ENCODE measurements at regions not wholly inside any gene's neighbourhood (a gene's known extent, or its start where the extent isn't known, plus 50 kb on each side); places are given as distances from the start of the nearest gene placed in this dataset.

- no peak for DNase-seq
- no CpG with 5 or more reads among the region's 2 CpGs for WGBS (ENCODE audit: extremely low coverage, insufficient read length, low lambda C conversion rate)
Observed at GRCh38 chr5:67407979-67408378, 211.4 kb upstream of the CD180 start.

More at GRCh38 chr5:67407979-67408378, 211.4 kb upstream of the CD180 start:
- Histone ChIP-seq H2AFZ (ENCODE audit: low read length) (no peak overlapping the region), H3K4me2 (ENCODE audit: insufficient read depth, insufficient read length, low read length) (no peak overlapping the region), H3K23me2 (ENCODE audit: insufficient read length, low read depth, low read length, poor library complexity, severe bottlenecking) (no peaks in the 10 kb centered on the region), H3K79me2 (ENCODE audit: insufficient read depth, low read length) (no peaks in the 10 kb centered on the region), H3K23ac (ENCODE audit: insufficient read length, low read depth, low read length) (no peak overlapping the region), H2BK15ac (ENCODE audit: low read depth, low read length) (no peak overlapping the region), H4K91ac (ENCODE audit: insufficient read length, low read depth, low read length) (no peak overlapping the region), H2BK12ac (ENCODE audit: insufficient read length, low read depth, low read length) (no peak overlapping the region), H3K79me1 (ENCODE audit: insufficient read depth, low read depth, low read length, poor library complexity, severe bottlenecking) (no peaks in the 10 kb centered on the region), H3K18ac (ENCODE audit: insufficient read length, low read depth, low read length) (no peak overlapping the region), H3K9ac (ENCODE audit: extremely low read depth, insufficient read length, low read length) (no peak overlapping the region), H4K20me1 (ENCODE audit: control insufficient read depth, insufficient read depth, insufficient read length) (no peaks in the 10 kb centered on the region), H3K4ac (ENCODE audit: low read depth, low read length) (no peak overlapping the region), H3T11ph (ENCODE audit: low read length) (no peak overlapping the region), H3K56ac (ENCODE audit: insufficient read length, low read depth, low read length) (no peak overlapping the region), H4K8ac (replicated peaks; ENCODE audit: insufficient read length, low read depth, low read length) (no peak overlapping the region), H3K27me3 (ENCODE audit: insufficient read depth, low read length) (no peaks in the 10 kb centered on the region), H3K4me1 (ENCODE audit: insufficient read depth, low read length) (no peaks in the 10 kb centered on the region; the same call in 1 of the 2 replicates), H3K27ac (ENCODE audit: insufficient read length, low read depth, low read length) (no peak overlapping the region), H3K9me3 (ENCODE audit: control insufficient read depth, low read depth, low read length) (no peaks in the 10 kb centered on the region), H3K14ac (ENCODE audit: insufficient read depth, low read length) (no peak overlapping the region), H4K5ac (ENCODE audit: insufficient read length, low read depth, low read length) (no peak overlapping the region), H2BK5ac (ENCODE audit: insufficient read length, low read length) (no peak overlapping the region), H2AK5ac (ENCODE audit: insufficient read length, low read length) (no peak overlapping the region), H2BK120ac (ENCODE audit: low read depth, low read length, poor library complexity, severe bottlenecking) (no peak overlapping the region), H2BK20ac (ENCODE audit: low read depth, low read length, poor library complexity, severe bottlenecking) (no peak overlapping the region)
- Mint-ChIP-seq H3K27me3 (ENCODE audit: low read depth) (no peaks in the 10 kb centered on the region), H3K4me1 (peaks cover 2 to 3% of the 10 kb centered on the region in 2 experiments; a peak in 2 of 4 replicates), H3K9me3 (no peaks in the 10 kb centered on the region), H3K36me3 (ENCODE audit: insufficient read depth in 1 of 3, low read depth in 3 of 3) (no peaks in the 10 kb centered on the region), H3K27ac (no peak overlapping the region), H3K4me3 (no peak overlapping the region)
- TF ChIP-seq, protein P1, sequence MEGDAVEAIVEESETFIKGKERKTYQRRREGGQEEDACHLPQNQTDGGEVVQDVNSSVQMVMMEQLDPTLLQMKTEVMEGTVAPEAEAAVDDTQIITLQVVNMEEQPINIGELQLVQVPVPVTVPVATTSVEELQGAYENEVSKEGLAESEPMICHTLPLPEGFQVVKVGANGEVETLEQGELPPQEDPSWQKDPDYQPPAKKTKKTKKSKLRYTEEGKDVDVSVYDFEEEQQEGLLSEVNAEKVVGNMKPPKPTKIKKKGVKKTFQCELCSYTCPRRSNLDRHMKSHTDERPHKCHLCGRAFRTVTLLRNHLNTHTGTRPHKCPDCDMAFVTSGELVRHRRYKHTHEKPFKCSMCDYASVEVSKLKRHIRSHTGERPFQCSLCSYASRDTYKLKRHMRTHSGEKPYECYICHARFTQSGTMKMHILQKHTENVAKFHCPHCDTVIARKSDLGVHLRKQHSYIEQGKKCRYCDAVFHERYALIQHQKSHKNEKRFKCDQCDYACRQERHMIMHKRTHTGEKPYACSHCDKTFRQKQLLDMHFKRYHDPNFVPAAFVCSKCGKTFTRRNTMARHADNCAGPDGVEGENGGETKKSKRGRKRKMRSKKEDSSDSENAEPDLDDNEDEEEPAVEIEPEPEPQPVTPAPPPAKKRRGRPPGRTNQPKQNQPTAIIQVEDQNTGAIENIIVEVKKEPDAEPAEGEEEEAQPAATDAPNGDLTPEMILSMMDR (conservative IDR thresholded peaks at IDR 0.05) = no peak
